H1 (cell line): ENCODE measurements at regions not wholly inside any gene's neighbourhood (a gene's known extent, or its start where the extent isn't known, plus 50 kb on each side); places are given as distances from the start of the nearest gene placed in this dataset.

Experiments used
- CTCF ChIA-PET: fragments of 300-600 bp; sonication (Branson Sonifier 250); formaldehyde crosslinking; loops from one replicate; lab custom pipeline; 2021; ENCODE audit not compliant: partially characterized antibody; lab: Charles Lee
- POLR2A ChIA-PET: fragments of 300-600 bp; sonication (Branson Sonifier 250); formaldehyde crosslinking; loops from one replicate; lab custom pipeline; 2021; ENCODE audit warnings: inconsistent platforms; ENCODE audit not compliant: partially characterized antibody; lab: Charles Lee
- DNase-seq, 2 experiments: peaks; one replicate each; pipeline versions ENCODE4 v3.0.0 to v3.0.0-alpha.2; 2010 to 2022; ENCODE audit warnings: low spot score in 2 of 2, low read depth in 1 of 2, mixed read lengths in 1 of 2
- FAIRE-seq: peaks from 2 replicates; lab custom pipeline; 2011; peaks lifted over from hg19 to GRCh38; lab: Jason Lieb, UNC
- H2AFZ ChIP-seq: 2 replicates; pipeline ENCODE4 v1.8.1; 2012; ENCODE audit warnings: low read length, inconsistent platforms
- H2AK5ac ChIP-seq: 2 replicates; pipeline ENCODE4 v1.6.1; 2013; ENCODE audit warnings: low read depth, low read length
- H2BK120ac ChIP-seq: replicated peaks from 2 replicates; pipeline ENCODE3; 2013; ENCODE audit warnings: low read depth, low read length, inconsistent platforms
- H2BK12ac ChIP-seq: 2 replicates; pipeline ENCODE4 v1.6.1; 2013; ENCODE audit warnings: low read depth, low read length
- H2BK15ac ChIP-seq: 2 replicates; pipeline ENCODE4 v1.6.1; 2013; ENCODE audit warnings: low read length
- H2BK20ac ChIP-seq: 2 replicates; pipeline ENCODE4 v1.6.1; 2013; ENCODE audit warnings: low read length
- H2BK5ac ChIP-seq: 2 replicates; pipeline ENCODE4 v1.6.1; 2013; ENCODE audit warnings: low read depth, low read length
- H3K14ac ChIP-seq: 2 replicates; pipeline ENCODE4 v1.6.1; 2013; ENCODE audit warnings: inconsistent platforms; ENCODE audit not compliant: insufficient read length
- H3K18ac ChIP-seq: 2 replicates; pipeline ENCODE4 v1.6.1; 2013; ENCODE audit warnings: low read length; ENCODE audit errors: extremely low read depth
- H3K23ac ChIP-seq: 2 replicates; pipeline ENCODE4 v1.6.1; 2013; ENCODE audit warnings: inconsistent platforms; ENCODE audit not compliant: insufficient read length
- H3K23me2 ChIP-seq: 2 replicates; pipeline ENCODE4 v1.6.1; 2013; ENCODE audit warnings: low read depth, low read length
- H3K27ac ChIP-seq: 2 replicates; pipeline ENCODE4 v1.6.1; 2011; ENCODE audit warnings: low read depth, low read length, inconsistent platforms
- H3K27me3 ChIP-seq, 4 experiments: replicated peaks in 1 of 4; 1 replicate in 1 of 4; 2 replicates in 3 of 4; pipeline versions ENCODE4 v1.6.1 to v1.8.1; 2011 to 2013; ENCODE audit warnings: low read length in 3 of 4, mild to moderate bottlenecking in 3 of 4, inconsistent platforms in 2 of 4, mixed read lengths in 2 of 4, moderate library complexity in 1 of 4; ENCODE audit not compliant: control insufficient read depth in 3 of 4, insufficient read depth in 3 of 4; ENCODE audit errors: extremely low read depth in 1 of 4
- H3K36me3 ChIP-seq, 4 experiments: 2 replicates each; pipeline versions ENCODE4 v1.6.1 to v1.8.1; 2011 to 2013; ENCODE audit warnings: mild to moderate bottlenecking in 4 of 4, low read length in 3 of 4, moderate library complexity in 2 of 4, control low read depth in 1 of 4, inconsistent platforms in 1 of 4; ENCODE audit not compliant: insufficient read depth in 4 of 4, control insufficient read depth in 2 of 4
- H3K4ac ChIP-seq: replicated peaks from 2 replicates; pipeline ENCODE3; 2013; ENCODE audit warnings: low read length, low read depth, mixed read lengths, inconsistent platforms; ENCODE audit not compliant: insufficient read length
- H3K4me1 ChIP-seq, 4 experiments: replicated peaks in 1 of 4; 1 replicate in 1 of 4; 2 replicates in 3 of 4; pipeline versions ENCODE4 v1.6.1 to v1.8.1; 2011 to 2013; ENCODE audit warnings: low read length in 3 of 4, inconsistent platforms in 2 of 4, mixed read lengths in 1 of 4; ENCODE audit not compliant: insufficient read depth in 4 of 4, control insufficient read depth in 3 of 4
- H3K4me2 ChIP-seq, 2 experiments: 2 replicates each; pipeline versions ENCODE4 v1.6.1 to v1.8.1; 2011 to 2013; ENCODE audit warnings: low read depth in 2 of 2, low read length in 2 of 2, control low read depth in 1 of 2, inconsistent platforms in 1 of 2, mild to moderate bottlenecking in 1 of 2; ENCODE audit not compliant: insufficient read depth in 1 of 2
- H3K4me3 ChIP-seq, 4 experiments: fragments of 200-600, 300-600 bp in 1 of 4; sonication (generic), shearing (Covaris generic), sonication (Bioruptor Twin) in 1 of 4; 2 replicates each; pipeline versions ENCODE4 v1.5.1 to v1.8.1; 2011 to 2016; ENCODE audit warnings: low read length in 4 of 4, low read depth in 3 of 4, control low read depth in 2 of 4, inconsistent platforms in 2 of 4, mild to moderate bottlenecking in 2 of 4, mixed read lengths in 1 of 4, moderate library complexity in 1 of 4; ENCODE audit not compliant: insufficient read depth in 2 of 4; ENCODE audit errors: extremely low read depth in 1 of 4
- H3K56ac ChIP-seq: replicated peaks from 2 replicates; pipeline ENCODE3; 2013; ENCODE audit warnings: low read depth, mild to moderate bottlenecking, mixed read lengths, low read length, inconsistent platforms; ENCODE audit not compliant: insufficient read length
- H3K79me1 ChIP-seq: 2 replicates; pipeline ENCODE4 v1.6.1; 2013; ENCODE audit warnings: low read depth, low read length, control low read depth
- H3K79me2 ChIP-seq, 2 experiments: 2 replicates each; pipeline versions ENCODE4 v1.6.1 to v1.8.1; 2012 to 2013; ENCODE audit warnings: low read length in 2 of 2, mild to moderate bottlenecking in 2 of 2, inconsistent platforms in 1 of 2; ENCODE audit not compliant: insufficient read depth in 2 of 2, control insufficient read depth in 1 of 2
- H3K9ac ChIP-seq, 4 experiments: replicated peaks in 1 of 4; 1 replicate in 1 of 4; 2 replicates in 3 of 4; pipeline versions ENCODE4 v1.6.1 to v1.8.1; 2011 to 2013; ENCODE audit warnings: low read depth in 3 of 4, low read length in 3 of 4, control low read depth in 2 of 4, mild to moderate bottlenecking in 2 of 4, moderate library complexity in 2 of 4, inconsistent platforms in 1 of 4; ENCODE audit errors: extremely low read depth in 1 of 4
- H3K9me3 ChIP-seq, 2 experiments: 2 replicates each; pipeline versions ENCODE4 v1.6.1 to v1.8.1; 2012 to 2013; ENCODE audit warnings: mild to moderate bottlenecking in 2 of 2, moderate library complexity in 2 of 2, control low read depth in 1 of 2, inconsistent platforms in 1 of 2, low read depth in 1 of 2, low read length in 1 of 2, mixed read lengths in 1 of 2; ENCODE audit not compliant: insufficient read depth in 2 of 2
- H4K20me1 ChIP-seq, 2 experiments: replicated peaks in 1 of 2; 2 replicates each; pipeline versions ENCODE3 to v1.8.1; 2011 to 2013; ENCODE audit warnings: inconsistent platforms in 2 of 2, low read length in 2 of 2, mild to moderate bottlenecking in 1 of 2; ENCODE audit not compliant: insufficient read depth in 2 of 2, control insufficient read depth in 1 of 2
- H4K5ac ChIP-seq: 2 replicates; pipeline ENCODE4 v1.6.1; 2013; ENCODE audit warnings: low read length, low read depth, mixed read lengths, inconsistent platforms; ENCODE audit not compliant: insufficient read length
- H4K8ac ChIP-seq: 2 replicates; pipeline ENCODE4 v1.8.0; 2013; ENCODE audit warnings: mild to moderate bottlenecking, moderate library complexity, low read length, inconsistent platforms; ENCODE audit not compliant: insufficient read depth; ENCODE audit errors: extremely low read depth
- H4K91ac ChIP-seq: replicated peaks from 2 replicates; pipeline ENCODE3; 2013; ENCODE audit warnings: low read length, mixed read lengths, inconsistent platforms; ENCODE audit not compliant: insufficient read length
- BACH1 ChIP-seq: IDR thresholded peaks from 2 replicates; pipeline ENCODE4 v1.6.1; 2012; ENCODE audit warnings: low read length, improper control_type of control experiment
- CEBPB ChIP-seq: IDR thresholded peaks from 2 replicates; pipeline ENCODE4 v1.6.1; 2012; ENCODE audit warnings: low read depth, low read length
- CREB1 ChIP-seq: IDR thresholded peaks from 2 replicates; pipeline ENCODE4 v1.6.1; 2012; ENCODE audit warnings: inconsistent platforms
- EZH2 ChIP-seq: fragments of 200-600 bp; sonication (generic); IDR thresholded peaks from 2 replicates; pipeline ENCODE4 v1.7.1; 2012; ENCODE audit warnings: low read depth, mild to moderate bottlenecking, moderate library complexity, low read length, inconsistent platforms; ENCODE audit not compliant: severe bottlenecking
- JUN ChIP-seq: IDR thresholded peaks from 2 replicates; pipeline ENCODE4 v1.6.1; 2011; ENCODE audit warnings: low read depth, mild to moderate bottlenecking, improper control_type of control experiment, low read length
- JUND ChIP-seq: IDR thresholded peaks from 2 replicates; pipeline ENCODE4 v1.6.1; 2011; ENCODE audit warnings: mild to moderate bottlenecking, improper control_type of control experiment, low read length
- RFX5 ChIP-seq: IDR thresholded peaks from 2 replicates; pipeline ENCODE4 v1.6.1; 2011; ENCODE audit warnings: low read depth, low read length, improper control_type of control experiment, borderline replicate concordance
- TBP ChIP-seq: IDR thresholded peaks from 2 replicates; pipeline ENCODE4 v1.6.1; 2011; ENCODE audit warnings: low read depth, low read length, improper control_type of control experiment
- WGBS, 2 experiments: shearing (Covaris generic) in 1 of 2; methylation state at CpG; one replicate each; pipeline versions ENCODE4 v1.1.6 to v1.1.7; 2013 to 2015; ENCODE audit warnings: low lambda C conversion rate in 2 of 2, mixed read lengths in 2 of 2, inconsistent platforms in 1 of 2, low coverage in 1 of 2, missing lambda C conversion rate in 1 of 2; ENCODE audit not compliant: insufficient replicate concordance in 2 of 2, insufficient coverage in 1 of 2, insufficient read length in 1 of 2; ENCODE audit errors: extremely low coverage in 1 of 2, missing lambda C conversion rate in 1 of 2; 5-methylcytosine and 5-hydroxymethylcytosine counted together

DNA sequence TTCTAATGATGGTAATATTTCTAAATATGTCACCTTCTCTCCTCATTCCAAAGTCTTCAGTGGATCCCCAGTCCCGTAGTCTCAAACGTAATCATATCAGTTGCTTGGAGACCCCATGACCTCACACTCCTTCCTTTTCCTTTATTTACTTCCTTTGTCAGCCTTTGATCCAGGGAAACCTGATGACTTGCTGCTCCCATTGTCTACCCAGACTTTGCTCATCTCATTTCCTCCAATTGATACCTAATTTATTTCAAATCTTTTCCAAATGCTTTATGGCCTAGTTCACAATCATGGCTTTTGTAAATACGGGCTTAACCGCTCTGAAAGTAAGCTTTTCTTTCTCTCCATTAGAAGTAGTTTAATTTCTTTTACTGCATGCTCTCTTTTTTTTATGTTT is 402.4 kb upstream of the CYRIA start:
- Histone ChIP-seq H3K9ac (no peak overlapping the region), H2AK5ac (no peak overlapping the region), H3K4me3 (no peak overlapping the region), H4K8ac (no peak overlapping the region), H3K23ac (no peak overlapping the region), H3K18ac (no peak overlapping the region), H2AFZ (no peak overlapping the region), H2BK12ac (no peak overlapping the region), H3K36me3 (no peaks in the 10 kb centered on the region), H3K27me3 (no peaks in the 10 kb centered on the region), H3K4me2 (no peak overlapping the region), H4K91ac (no peak overlapping the region), H2BK5ac (no peak overlapping the region), H2BK20ac (no peak overlapping the region), H3K27ac (no peak overlapping the region), H3K79me2 (no peaks in the 10 kb centered on the region), H3K9me3 (peaks cover 5 to 7% of the 10 kb centered on the region in 2 experiments; a peak in 2 of 4 replicates), H3K4me1 (no peaks in the 10 kb centered on the region), H3K4ac (no peak overlapping the region), H4K20me1 (no peaks in the 10 kb centered on the region), H2BK120ac (no peak overlapping the region), H2BK15ac (no peak overlapping the region), H3K14ac (no peak overlapping the region), H3K79me1 (no peaks in the 10 kb centered on the region), H3K23me2 (no peaks in the 10 kb centered on the region), H4K5ac (no peak overlapping the region), H3K56ac (no peak overlapping the region)
- WGBS, 2 experiments, result 97% methylated on average over 4 of the region's 4 CpGs; no CpG with 5 or more reads in 1 of the 2 experiments
- FAIRE-seq, result no peak
- ChIA-PET POLR2A (no interaction called here), CTCF (interaction anchor here (1.3 kb wide), 1 partner anchor 80 kb away, joined by 4 read pairs; no protein-coding TSS in a partner anchor)
- TF ChIP-seq CREB1 (no peak), JUN (no peak), BACH1 (no peak), EZH2 (no peak), TBP (no peak), JUND (no peak), CEBPB (no peak), RFX5 (no peak)
- no peak for DNase-seq
